ENCODE measurements at regions not wholly inside any gene's neighbourhood (a gene's known extent, or its start where the extent isn't known, plus 50 kb on each side); places are given as distances from the start of the nearest gene placed in this dataset.

DNA sequence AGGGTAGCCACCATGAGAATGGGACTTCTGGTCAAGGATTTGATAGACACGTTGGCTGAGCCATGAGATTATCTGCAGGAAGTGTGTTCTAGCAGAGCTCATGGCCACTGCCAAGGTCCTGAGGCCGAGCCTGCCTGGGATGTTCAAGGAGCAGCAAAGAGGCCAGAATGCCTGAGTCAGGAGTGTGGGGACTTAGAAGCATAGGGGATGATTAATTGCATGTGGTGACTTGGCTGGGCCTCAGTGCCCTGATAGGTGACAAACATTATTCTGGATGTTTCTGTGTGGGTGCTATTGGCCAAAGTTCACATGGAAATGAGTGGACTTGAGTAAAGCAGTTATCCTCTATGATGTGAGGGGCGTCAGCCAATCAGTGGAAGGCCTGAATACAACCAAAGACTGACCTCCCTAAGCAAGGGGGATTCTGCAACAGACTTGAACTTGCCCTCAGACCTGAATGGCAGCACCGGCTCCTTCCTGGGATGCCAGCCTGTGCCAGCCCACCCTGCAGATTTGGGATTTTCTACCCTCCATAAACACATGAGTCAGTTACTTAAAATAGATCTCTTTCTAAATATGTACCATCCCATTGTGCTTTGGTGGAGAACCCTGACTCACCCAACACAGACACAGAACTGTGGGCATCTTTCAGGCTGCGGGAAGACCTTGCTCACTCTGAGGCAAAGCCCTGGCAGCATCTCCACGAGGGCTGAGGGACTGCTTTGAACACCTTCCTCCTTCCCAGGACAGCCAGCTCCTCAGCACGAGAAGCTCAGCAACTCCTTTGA, 363.9 kb upstream of the MGMT start:
- TF ChIP-seq POLR2A (IDR thresholded peaks at IDR 0.05) = no peak
- TF ChIP-seq, protein P1, sequence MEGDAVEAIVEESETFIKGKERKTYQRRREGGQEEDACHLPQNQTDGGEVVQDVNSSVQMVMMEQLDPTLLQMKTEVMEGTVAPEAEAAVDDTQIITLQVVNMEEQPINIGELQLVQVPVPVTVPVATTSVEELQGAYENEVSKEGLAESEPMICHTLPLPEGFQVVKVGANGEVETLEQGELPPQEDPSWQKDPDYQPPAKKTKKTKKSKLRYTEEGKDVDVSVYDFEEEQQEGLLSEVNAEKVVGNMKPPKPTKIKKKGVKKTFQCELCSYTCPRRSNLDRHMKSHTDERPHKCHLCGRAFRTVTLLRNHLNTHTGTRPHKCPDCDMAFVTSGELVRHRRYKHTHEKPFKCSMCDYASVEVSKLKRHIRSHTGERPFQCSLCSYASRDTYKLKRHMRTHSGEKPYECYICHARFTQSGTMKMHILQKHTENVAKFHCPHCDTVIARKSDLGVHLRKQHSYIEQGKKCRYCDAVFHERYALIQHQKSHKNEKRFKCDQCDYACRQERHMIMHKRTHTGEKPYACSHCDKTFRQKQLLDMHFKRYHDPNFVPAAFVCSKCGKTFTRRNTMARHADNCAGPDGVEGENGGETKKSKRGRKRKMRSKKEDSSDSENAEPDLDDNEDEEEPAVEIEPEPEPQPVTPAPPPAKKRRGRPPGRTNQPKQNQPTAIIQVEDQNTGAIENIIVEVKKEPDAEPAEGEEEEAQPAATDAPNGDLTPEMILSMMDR (IDR thresholded peaks at IDR 0.05) = no peak
- no peak overlapping the region for H3K4me3 ChIP-seq (ENCODE audit: low read depth, poor library complexity, severe bottlenecking)
- DNase-seq (ENCODE audit: low spot score in 2 of 2) = peak in 1 of 2 donors; percentile 75
- 74 to 80% methylated on average over 7 of the region's 7 CpGs for WGBS, 2 donors
- intact Hi-C loops (cut with DNase I; ENCODE audit: low total_unique reads) = no loop called here

DNA sequence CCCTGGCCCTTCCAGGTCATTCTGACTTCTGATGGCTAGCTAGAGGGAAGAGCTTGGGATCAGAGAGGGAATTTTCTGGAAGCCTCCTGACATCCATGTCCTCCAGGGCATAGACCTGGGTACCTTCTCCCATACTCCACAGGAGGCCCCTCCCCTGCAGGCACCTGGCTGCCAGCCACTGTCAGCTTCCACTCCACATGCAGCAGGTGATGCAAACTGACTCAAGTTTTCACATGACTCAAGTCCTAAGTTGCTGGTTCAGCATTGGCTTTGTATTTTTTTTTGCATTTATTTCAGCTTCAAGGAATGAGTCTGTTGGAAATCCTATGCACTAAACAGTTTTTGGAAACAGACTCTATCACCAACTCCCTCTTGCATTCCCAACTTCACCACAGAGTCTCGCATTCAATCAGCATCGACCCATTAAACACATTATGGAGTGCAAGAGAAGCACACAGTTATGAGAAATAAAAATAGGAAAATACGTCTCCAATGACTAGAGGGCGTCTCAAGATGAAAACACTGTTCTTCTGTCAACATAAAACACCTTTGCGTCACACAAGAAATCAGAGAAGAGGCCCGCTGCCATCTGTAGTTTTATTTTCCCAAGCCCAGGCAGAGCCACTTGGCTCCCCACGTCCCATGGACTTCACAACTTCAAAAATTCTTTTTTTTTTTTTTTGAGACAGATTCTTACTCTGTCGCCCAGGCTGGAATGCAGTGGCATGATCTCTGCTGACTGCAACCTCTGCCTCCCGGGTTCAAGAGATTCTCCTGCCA, 362.6 kb upstream of the MGMT start:
- intact Hi-C loops (cut with DNase I; ENCODE audit: low total_unique reads) = no loop called here
- H3K4me3 ChIP-seq (ENCODE audit: low read depth, poor library complexity, severe bottlenecking) = no peak overlapping the region
- peak in 1 of 2 donors; percentile 42 for DNase-seq (ENCODE audit: low spot score in 2 of 2)
- WGBS, 2 donors = 58 to 69% methylated on average over 9 of the region's 9 CpGs
- TF ChIP-seq, protein P1 (IDR thresholded peaks at IDR 0.05) = no peak
- no peak for TF ChIP-seq POLR2A (IDR thresholded peaks at IDR 0.05)

DNA sequence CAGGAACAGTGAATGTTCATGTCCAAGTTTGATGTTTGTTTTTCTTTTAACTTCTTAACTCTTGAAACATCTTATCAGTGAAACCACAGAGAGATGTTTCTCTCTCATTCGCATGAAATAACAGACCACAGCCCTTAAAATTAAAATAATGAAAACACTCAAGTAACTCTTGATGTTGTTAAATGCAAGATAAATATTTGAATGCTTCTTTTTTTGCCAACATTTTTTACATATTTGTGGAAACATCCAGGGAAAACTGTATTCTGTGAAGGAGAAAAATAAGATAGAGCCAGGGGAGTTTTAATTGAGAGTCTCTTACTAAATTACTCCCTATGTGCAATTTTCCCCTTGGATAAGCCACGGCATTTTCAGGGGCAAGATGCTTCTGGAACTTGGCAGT, 361.8 kb upstream of the MGMT start:
- H3K4me3 ChIP-seq (ENCODE audit: low read depth, poor library complexity, severe bottlenecking) = no peak overlapping the region
- no peak for TF ChIP-seq POLR2A (IDR thresholded peaks at IDR 0.05)
- TF ChIP-seq, protein P1 (IDR thresholded peaks at IDR 0.05) = no peak
- WGBS, 2 donors = 31 to 46% methylated on average over 2 of the region's 2 CpGs
- intact Hi-C loops (cut with DNase I; ENCODE audit: low total_unique reads) = no loop called here
- no peak for DNase-seq (ENCODE audit: low spot score in 2 of 2)

DNA sequence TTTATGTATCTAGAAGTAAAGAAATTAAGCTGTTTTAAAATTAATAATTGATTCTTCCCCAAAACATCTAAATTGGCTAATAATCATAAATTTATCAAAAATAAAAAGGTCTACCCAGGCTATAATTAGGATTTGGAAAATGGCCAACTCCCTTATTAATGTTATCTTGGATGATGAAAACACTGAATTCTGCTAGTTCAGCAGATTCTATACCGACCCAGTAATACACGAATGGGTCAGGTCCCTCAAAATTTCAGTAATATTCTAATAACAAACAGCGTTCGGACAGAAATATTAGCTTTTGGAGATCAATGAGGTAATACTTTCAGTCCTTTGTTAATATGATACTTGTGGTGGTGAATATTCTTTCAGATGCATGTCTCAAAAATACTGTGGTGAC, 360.7 kb upstream of the MGMT start:
- WGBS, 2 donors = 85 to 86% methylated on average over 4 of the region's 4 CpGs
- DNase-seq (ENCODE audit: low spot score in 2 of 2) = no peak
- TF ChIP-seq POLR2A (IDR thresholded peaks at IDR 0.05) = no peak
- TF ChIP-seq, protein P1 (IDR thresholded peaks at IDR 0.05) = no peak
- no peak overlapping the region for H3K4me3 ChIP-seq (ENCODE audit: low read depth, poor library complexity, severe bottlenecking)
- intact Hi-C loops (cut with DNase I; ENCODE audit: low total_unique reads) = no loop called here

DNA sequence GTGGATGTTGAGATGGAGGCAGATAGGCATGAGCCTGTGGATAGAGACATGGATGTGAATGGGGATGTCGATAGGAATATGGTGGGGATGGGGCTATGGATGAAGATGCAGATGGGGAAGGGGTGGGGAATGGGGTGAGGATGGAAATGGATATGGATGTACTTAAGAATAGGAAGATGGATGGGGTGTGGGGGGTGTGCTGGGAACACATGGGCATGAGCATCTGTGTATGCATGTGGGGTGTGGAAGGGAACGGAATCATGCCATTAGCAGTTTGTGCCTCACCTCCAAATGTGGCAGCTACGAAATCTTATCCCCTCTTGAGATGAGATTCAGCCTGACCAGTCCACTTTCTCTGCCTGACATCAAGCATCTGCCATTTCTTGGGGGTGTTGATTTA, 359.5 kb upstream of the MGMT start:
- H3K4me3 ChIP-seq (ENCODE audit: low read depth, poor library complexity, severe bottlenecking) = no peak overlapping the region
- TF ChIP-seq POLR2A (IDR thresholded peaks at IDR 0.05) = no peak
- TF ChIP-seq, protein P1 (IDR thresholded peaks at IDR 0.05) = no peak
- intact Hi-C loops (cut with DNase I; ENCODE audit: low total_unique reads) = no loop called here
- WGBS, 2 donors = 78 to 92% methylated on average over 3 of the region's 3 CpGs
- peak in 1 of 2 donors; percentile 42 for DNase-seq (ENCODE audit: low spot score in 2 of 2)

Measured in lower leg skin (tissue), 4 donors.